Stimulated activated CD4-positive, alpha-beta T cell treated with anti-CD3 and anti-CD28 coated beads, Interleukin-4, amount 100 ng/mL, for 48 hours (primary cell): ENCODE measurements at regions not wholly inside any gene's neighbourhood (a gene's known extent, or its start where the extent isn't known, plus 50 kb on each side); places are given as distances from the start of the nearest gene placed in this dataset.
"Not testable (repeated sequence)": the region's sequence is repeated elsewhere in the genome, so short reads cannot be mapped to it uniquely, and the experiment has no call there.

Experiments used
- DNase-seq, 2 donors: peaks; one replicate each; pipeline ENCODE4 v3.0.0-alpha.2; 2020; ENCODE audit warnings: low read depth in 2 of 2

DNA sequence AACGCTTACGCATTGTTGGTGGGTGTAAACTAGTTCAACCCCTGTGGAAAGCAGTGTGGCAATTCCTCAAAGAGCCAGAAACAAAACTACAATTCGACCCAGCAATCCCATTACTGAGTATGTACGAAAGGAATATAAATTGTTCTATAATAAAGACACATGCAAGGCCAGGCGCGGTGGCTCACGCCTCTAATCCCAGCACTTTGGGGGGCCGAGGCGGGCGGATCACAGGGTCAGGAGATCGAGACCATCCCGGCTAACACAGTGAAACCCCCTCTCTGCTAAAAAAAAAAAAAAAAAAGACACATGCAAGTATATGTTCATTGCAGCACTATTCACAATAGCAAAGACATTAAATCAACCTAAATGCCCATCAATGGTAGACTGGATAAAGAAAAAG, 217.6 kb upstream of the ISL1 start:
- not testable (repeated sequence) for DNase-seq

DNA sequence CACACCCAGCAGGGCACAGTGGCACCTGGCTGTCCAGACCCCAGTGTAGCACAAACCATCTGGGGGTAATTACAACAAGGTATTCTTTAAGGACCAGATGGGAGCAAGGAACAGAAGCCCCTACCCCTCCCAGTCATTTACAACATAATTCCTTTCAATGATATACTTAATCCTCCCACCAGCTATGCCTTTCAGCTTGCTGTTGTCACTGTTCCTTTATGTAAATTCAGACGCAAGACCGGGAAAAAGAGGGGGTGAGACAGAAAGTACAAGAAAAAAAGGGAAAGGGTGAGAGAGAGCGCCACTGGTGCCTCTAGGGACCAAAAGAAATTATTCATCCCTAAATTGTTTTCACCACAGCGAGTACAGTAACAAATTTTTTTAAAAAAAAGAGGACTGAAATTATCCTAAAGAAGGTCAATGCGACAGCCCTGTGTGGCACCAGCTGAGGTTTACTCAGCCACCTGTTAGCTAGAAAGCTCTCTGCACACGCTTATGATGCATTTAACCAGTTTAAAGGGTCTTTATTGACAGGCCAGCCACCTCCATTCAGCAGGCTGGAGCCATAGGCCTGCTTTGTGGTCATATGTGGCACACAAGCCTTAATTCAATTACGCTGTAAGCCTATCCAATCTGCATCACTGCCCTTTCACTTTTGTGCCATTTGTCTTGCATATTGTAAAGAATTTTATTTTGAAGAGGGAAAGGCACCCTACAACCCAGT, 210.2 kb upstream of the ISL1 start:
- DNase-seq: no peak

DNA sequence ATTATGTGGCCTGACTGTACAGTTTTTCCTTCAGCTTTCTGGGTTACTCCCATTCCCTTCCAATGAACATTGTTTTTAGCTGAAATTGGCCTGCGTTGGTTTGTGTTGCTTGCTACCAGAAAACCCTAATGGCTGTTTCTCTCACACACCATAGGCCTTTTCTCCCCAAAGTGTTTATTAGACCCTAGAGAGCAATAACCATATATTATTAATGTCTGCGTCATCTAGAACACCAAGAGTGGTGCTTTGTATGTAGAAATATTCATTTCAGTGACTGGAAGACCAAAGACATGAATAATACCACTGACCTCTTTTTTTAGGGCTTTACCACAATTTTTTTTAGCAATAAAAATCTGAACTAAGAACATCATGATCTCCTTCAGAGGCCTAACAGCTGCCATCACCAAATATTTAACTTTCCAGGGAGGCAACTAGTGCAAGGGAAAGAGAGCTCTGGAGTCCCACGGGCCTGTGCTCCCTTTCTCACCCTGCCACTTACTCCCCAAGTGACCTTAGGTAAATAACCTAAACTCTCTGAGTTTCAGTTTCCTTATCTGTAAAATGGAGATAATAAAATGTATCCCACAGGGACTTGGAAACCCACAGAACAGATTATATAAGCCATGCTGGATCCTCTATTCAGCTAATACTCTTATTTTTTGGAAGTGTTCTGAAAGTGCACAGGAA, 201.9 kb upstream of the ISL1 start:
- no peak for DNase-seq

DNA sequence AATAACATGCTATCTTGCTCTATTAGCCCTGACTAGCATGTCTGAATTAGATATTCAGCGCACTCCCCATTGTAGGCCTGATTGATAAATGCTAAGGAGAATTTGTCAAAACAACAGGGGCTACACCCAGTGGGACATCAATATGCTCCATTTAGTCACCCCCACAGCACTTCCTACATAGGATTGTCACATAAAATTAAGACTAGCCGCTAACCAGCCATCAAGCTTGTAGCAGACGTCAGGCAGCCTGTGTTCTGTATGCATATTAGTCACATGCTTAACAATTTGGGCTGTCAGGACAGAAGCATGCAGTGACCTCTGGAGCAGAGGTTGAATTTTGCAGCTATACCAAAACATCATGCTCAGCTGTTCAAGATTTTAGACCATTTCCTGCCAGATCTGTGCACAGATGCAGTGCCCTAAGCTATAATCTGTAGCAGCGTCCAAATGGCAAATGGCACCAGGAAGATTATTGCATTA, 197.4 kb upstream of the ISL1 start:
- DNase-seq: no peak

DNA sequence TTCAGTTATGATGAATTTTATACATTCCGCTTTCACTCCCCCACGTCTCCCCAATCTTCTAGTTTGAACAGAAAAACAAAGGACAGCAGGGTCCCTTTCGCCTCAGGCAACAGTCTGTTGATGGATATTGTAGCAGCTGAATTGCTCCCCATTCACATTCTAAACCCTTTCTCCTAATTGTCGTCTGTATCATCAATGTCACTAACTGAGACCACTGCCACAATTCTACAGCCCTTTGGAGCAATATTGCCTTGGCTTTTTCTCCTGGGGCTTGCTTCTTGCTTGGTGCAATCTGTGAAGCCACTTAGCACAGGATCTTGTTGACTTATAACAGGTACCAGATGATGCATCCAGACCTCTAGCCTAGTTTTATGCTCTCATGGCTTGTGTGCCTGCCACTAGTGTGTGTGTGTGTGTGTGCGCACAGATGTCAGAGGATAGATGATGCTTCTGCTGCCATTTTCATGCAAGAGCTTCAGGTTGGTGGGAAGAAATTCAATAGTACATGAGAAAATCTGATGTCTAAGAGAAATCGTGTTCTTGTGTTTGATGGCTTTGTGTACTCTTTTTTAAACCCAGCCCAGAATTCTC, 195.2 kb upstream of the ISL1 start:
- DNase-seq: no peak

DNA sequence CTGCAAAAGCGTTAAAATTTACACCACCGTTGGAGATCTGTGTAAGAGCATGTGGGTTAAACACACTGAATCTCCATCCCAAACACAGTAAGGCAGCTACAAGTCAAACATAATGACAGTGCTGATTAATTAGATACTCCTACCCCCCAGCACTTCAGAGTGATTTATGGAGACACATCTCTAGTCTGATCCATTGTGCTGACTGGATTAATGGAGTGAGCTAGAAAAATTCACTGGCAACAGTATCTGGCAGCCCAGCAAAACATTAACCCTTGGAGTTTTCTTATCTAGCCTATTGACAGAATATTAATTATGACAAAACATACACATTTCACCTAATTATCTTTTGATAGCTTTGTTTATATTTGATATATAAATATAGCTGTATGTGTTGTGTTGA, 188.6 kb upstream of the ISL1 start:
- no peak for DNase-seq

DNA sequence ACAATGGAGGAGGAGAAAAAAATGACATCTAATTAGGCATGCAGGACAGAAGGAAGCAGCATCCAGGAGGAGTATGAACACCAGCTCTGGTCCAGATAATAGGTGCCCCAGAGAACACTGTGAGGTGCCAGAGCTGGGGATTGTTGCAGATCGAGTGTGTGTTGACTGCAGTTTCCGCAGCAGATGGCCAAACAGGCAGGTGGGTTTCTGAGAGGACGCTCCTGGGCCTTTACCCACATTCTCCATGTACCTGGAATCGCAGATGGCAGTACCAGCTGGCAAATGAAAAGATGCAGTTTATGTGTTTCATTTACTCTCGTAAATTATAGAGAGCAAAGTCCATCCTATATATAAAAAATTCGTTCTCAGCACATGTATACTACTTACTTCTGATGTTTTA, 182.2 kb upstream of the ISL1 start:
- DNase-seq: no peak

DNA sequence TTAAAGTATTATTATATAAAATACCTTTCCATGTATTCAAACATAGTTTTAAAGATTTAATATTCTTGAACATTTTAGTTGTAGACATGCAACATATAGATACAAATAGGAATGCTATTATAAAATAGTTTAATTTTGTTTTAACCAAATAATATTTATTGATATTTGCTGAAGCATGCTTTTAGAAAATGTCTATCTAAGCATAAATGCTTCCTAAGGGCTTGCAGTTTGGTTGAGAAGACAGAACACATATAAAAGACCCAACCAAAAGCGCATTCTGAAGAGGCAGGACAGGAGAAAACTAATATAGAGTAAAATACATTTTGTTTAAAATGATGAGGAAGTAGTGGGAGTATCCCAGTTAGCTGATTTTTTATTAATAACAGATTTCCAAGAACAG, 181.5 kb upstream of the ISL1 start:
- no peak for DNase-seq

DNA sequence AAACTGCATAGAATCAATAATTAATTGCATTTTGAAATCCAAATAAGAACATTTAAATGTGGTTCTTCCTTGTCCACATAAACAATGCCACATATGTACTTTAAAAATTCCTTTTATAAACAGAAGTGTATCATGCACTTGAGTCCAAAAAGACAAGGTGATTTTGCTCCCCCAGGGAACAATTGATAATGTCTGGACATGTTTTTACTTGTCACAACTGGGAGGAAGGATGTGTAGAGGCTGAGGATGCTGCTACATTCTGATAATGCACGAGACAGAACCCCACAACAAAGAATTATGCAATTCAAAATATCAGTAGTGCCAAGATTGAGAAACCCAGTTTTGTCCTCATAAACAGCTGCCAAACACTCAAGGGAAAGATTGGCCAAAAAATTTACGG, 181.1 kb upstream of the ISL1 start:
- DNase-seq: no peak

DNA sequence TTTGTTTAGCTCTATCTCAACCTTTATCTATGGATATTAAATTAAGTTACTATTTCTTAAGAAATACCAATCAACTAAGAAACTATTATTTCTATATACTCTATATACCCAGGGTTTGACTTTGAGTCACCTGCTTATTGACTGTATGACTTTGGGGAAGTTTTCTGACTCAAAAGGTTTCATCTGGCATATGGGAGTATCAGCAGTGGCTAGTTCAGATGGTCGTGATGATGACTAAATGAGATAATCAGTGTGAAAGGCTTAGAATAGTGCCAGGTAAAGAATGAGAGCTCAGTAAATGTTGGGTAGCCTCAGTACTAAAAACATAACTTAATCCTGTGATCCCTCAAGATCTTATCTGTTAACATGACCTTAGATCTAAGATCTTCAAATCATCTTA, 179.7 kb upstream of the ISL1 start:
- no peak for DNase-seq

DNA sequence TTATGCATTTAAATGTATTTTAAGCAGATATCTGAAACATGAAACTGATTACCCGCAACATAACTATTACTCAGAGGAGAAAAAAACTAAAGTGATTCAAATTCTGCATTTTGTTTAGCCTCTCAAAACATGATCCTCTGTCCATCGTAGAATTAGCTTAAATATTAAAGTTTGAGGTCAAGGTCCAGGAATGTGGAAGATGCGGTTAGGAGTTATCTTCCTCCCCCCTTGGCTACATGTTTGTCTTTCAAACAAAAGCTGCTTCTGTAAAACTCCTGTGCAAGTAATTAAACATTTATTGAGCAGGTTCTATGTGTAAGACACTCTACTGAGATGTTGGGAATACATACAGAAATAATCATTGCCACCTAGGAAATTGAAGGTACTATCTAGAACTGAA, 175.0 kb upstream of the ISL1 start:
- no peak for DNase-seq

DNA sequence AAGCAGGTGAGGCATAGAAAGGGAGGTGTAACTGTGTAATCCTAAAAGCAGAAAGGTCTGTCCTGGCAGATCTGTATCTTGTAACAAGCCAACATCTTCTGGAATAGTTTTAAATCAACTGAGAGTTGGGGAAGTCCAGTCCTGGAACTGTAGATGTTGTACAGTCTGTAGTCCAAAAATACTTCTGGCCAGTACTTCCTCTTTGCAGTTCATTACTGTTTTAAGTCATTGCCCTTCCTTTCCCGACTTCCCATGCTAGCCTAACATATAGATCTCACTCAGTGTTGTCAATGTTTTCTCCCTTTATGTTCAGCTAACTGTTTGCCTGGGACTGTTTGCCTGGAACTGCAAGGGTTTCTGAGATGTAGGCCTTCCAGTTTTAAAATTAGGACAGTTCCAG, 168.5 kb upstream of the ISL1 start:
- DNase-seq: no peak

DNA sequence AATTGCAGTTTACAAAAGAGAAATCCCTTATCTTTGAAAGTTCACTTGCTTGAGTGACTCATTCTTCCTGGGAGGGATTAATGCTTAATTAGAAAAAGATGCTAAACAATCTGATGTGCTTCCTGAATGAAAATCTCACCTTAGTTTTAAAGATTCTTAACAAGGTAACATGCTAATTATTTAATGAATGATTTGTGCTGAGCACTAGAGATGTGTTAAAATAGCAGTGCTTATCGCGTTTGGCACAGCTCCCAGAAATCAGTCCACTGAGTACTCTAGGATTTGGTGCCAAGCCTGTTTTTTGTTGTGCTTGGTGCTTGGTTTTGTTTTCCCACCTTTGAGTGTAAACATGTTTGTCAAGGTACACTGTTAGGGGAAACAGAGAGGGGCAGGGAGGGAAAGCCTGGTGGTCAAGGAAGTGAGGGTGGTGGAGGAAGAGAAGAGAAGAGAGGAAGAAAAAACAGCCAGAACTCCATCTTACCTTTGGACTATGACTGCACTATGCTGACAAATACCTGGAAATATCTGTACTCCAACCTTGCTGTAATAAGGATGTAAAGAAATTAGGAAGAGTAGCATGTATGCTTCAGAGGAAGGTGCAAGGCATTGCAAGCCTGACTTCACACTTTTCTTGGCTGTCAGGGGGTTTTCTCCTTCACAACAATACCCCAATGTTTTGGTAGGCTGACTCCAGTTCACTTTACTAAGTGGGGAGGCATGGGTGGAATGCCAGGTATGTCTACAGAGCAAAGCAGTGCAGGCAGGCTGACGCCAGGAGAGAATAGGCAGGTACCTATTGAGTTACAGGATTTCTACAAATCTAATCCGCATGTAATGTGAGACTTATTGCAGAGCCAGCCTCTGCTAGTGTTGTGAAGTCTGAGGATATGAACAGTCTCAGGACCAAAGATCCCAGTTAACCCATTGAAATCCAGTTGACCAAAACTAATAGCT, 157.2 kb upstream of the ISL1 start:
- no peak for DNase-seq

DNA sequence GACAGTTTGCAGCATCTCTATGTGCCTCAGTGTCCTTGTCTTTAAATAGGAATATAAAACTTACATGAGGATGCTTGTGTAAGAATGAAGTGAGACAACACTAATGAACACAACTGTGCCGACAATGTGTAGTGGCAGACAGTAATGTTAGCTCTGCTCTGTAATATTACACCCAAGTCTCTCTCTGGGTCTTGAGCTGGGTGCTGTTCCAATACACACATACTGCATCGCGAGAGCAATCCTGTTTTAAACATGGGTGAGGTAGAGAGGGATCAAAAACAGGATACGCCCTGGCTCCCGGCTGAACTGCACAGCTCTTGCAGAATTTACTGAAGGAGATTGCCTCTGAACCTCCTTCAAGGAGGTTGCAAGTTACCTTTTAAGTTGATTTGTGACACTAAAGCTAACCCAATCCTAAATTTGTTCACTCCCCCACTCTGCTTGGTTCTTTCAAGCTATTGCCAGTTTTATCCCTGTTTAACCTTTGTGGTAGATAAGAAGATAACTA, 155.2 kb upstream of the ISL1 start:
- DNase-seq: no peak

DNA sequence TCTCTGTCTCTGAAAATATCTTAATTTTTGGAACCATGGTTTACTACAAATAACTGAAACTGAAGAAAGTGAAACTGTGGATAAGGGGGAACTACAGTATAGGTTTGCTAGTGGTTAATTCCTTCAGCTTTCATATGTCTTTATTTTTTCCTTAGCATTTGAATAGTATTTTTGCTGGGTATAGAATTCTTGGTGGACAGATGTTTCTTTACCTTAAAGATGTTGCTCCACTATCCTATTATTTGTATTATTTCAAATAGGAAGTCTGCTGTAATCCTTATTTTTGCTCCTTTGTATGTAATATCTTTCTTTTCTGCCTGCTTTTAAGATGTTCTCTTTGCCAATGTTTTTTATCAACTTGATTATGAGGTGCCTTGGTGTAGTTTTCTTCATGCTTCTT, 152.9 kb upstream of the ISL1 start:
- no peak for DNase-seq

DNA sequence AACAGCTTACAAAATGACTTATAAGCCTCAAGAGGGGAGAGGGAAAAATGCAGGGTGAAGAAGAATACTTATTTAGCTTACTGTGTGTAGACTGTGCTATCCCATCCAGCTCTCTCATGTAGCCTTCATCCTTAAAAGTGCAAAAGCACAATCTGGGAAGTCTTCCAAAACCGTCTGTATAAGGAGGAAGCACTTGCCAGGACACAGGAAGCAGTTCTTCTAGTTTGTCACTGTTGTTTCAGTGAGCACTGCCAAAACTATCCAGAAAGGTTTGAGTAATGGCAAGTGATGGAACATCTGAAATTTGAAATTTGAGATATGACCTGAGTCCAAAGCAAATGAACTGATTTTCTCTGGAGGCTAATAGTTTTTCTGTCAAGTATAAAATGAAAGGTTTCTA, 140.8 kb upstream of the ISL1 start:
- DNase-seq: no peak

DNA sequence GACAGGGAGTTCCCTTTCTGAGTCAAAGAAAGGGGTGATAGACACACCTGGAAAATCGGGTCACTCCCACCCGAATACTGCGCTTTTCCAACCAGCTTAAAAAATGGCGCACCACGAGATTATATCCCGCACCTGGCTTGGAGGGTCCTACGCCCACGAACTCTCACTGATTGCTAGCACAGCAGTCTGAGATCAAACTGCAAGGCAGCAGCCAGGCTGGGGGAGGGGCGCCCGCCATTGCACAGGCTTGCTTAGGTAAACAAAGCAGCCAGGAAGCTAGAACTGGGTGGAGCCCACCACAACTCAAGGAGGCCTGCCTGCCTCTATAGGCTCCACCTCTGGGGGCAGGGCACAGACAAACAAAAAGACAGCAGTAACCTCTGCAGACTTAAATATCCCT, 132.3 kb upstream of the ISL1 start:
- not testable (repeated sequence) for DNase-seq

DNA sequence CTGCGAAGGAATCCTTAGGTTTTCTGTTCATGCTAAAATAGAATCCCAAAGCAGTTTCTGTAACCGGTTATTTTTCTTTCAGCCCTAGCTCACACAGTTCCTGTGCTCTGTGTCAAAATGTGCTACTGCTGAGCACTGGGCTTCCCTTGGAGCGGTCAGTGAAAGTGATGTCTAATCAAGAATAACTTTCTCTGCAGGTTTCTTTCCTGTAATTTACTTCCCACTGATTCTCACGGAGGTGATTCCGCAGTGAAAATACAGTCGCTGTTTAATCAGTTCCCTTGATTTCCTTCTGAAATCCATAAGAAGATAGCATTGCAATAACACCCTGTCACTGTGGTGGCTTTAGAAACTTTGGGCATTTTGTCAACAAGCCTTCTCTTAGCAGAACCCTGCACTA, 112.0 kb upstream of the ISL1 start:
- DNase-seq: no peak

DNA sequence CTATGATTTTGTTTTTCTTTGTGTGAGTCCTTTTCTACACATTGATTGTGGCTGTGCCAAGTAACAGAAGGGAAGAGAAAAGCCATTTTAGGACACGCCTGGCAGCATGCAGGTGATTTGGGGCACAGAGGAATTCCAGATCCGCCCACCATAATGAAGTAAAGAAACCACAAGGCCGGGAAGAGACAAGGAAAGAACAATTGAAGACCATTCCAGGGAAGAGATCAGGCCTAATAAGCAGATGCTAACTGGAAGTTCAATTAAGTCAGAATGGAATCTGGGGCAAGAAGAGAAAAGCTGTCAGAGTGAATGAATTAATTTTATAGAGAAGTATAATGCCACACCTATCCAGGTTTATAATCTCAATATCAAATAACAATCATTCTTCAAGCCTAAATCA, 110.2 kb upstream of the ISL1 start:
- DNase-seq: no peak

DNA sequence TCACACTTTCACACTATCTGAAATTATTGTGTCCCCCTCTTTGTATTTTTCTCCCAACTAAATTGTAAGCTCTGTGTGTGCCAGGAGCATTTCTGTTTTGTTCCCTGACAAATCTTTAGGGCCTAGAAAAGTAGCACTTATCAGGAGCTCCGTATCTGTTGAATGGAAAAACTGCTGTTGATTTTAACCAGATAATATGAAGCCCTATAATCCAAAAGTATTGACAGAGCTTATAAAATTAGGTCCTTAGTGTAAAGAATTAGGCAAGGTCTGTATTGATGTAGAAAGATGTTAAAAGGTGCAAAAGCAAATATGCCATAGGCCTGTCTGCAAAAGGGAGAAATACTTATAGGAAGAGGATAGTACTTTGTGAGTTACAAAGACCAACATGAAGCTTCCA, 109.4 kb upstream of the ISL1 start:
- no peak for DNase-seq

DNA sequence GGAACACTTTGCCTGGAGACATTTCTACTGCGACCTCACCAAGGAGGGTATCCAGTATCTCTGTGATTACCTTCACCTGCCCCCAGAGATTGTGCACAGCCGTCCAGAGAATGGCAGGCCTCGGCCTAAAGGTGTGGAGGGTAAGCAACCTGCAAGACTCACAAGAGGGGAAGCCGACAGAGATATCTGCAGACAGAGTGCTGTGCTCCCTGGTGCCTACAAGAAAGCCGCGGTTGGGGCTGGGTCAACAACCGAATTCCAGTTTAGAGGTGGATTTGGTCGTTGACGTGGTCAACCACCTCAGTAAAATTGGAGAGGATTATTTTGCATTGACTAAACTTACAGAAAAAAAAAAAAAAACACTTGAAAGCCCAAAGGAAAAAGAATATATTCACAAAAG, 107.8 kb upstream of the ISL1 start:
- DNase-seq: no peak

DNA sequence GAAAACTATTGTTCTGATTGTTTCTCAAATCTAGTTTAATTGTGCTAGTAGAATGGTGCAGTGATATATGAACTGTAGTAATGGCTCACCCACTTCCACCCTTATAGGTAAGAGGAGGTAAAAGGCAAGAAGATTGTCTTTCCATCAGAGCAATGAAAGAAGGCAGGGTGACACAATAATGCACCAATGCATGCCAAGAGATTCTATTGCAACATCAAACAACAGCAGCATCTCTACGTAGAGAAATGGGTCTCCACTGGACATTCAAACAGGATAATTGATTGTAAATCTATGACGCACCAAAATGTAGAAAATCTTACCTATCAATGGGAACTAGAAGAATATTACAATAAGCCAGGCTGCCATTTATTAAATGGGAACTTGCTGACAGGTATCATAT, 107.0 kb upstream of the ISL1 start:
- DNase-seq: no peak
